ENCODE measurements at regions not wholly inside any gene's neighbourhood (a gene's known extent, or its start where the extent isn't known, plus 50 kb on each side); places are given as distances from the start of the nearest gene placed in this dataset.

- no peak for DNase-seq
Measured at GRCh38 chr6:100266494-100267401, 198.0 kb downstream of the SIM1 start.

- DNase-seq, result no peak
Measured at GRCh38 chr6:100262086-100262485, 202.6 kb downstream of the SIM1 start.

GRCh38 chr6:100261486-100261885 is 203.2 kb downstream of the SIM1 start:
- no peak for DNase-seq

- peak; percentile 57 for DNase-seq
Measured at GRCh38 chr6:100260584-100260983, 204.1 kb downstream of the SIM1 start.

- DNase-seq, result no peak
Measured at GRCh38 chr6:100259865-100260264, 204.9 kb downstream of the SIM1 start.

GRCh38 chr6:100258752-100259151 is 206.0 kb downstream of the SIM1 start:
- DNase-seq, result no peak

GRCh38 chr6:100257793-100258395 is 206.8 kb downstream of the SIM1 start:
- peak; percentile 70 for DNase-seq

GRCh38 chr6:100255701-100256100 is 209.0 kb downstream of the SIM1 start:
- DNase-seq, result no peak

- DNase-seq, result no peak
Measured at GRCh38 chr6:100247123-100247522, 217.6 kb downstream of the SIM1 start.

- DNase-seq, result peak; percentile 23
Measured at GRCh38 chr6:100246206-100246605, 218.5 kb downstream of the SIM1 start.

- DNase-seq, result no peak
Measured at GRCh38 chr6:100240798-100241197, 223.9 kb downstream of the SIM1 start.

- DNase-seq, result no peak
Measured at GRCh38 chr6:100237821-100238220, 226.9 kb downstream of the SIM1 start.

- no peak for DNase-seq
Measured at GRCh38 chr6:100236389-100236788, 228.3 kb downstream of the SIM1 start.

- DNase-seq, result no peak
Measured at GRCh38 chr6:100235631-100236030, 229.1 kb downstream of the SIM1 start.

- DNase-seq, result no peak
Measured at GRCh38 chr6:100234625-100235024, 230.1 kb downstream of the SIM1 start.

- no peak for DNase-seq
Measured at GRCh38 chr6:100232781-100233573, 231.7 kb downstream of the SIM1 start.

GRCh38 chr6:100230953-100231316 is 233.8 kb downstream of the SIM1 start:
- DNase-seq, result peak; percentile 75

- DNase-seq, result peak; percentile 10
Measured at GRCh38 chr6:100230115-100230952, 234.4 kb downstream of the SIM1 start.

GRCh38 chr6:100229512-100229911 is 235.2 kb downstream of the SIM1 start:
- no peak for DNase-seq

GRCh38 chr6:100228834-100229441 is 234.9 kb upstream of the MCHR2 start:
- peak; percentile 84 for DNase-seq

- DNase-seq, result peak; percentile 22
Measured at GRCh38 chr6:100228437-100228833, 234.4 kb upstream of the MCHR2 start.

- no peak for DNase-seq
Measured at GRCh38 chr6:100226811-100227210, 232.8 kb upstream of the MCHR2 start.

Data from EL (cell line).